GM18498 (cell line): ENCODE measurements at regions not wholly inside any gene's neighbourhood (a gene's known extent, or its start where the extent isn't known, plus 50 kb on each side); places are given as distances from the start of the nearest gene placed in this dataset.

Experiments used
- ATAC-seq: cut with Tn5 transposase; IDR thresholded peaks from one replicate; pipeline ENCODE4 v1.9.1; 2021; ENCODE audit warnings: mild to moderate bottlenecking, moderate library complexity; ENCODE audit not compliant: unreplicated experiment

- ATAC-seq = no peak
Observed at GRCh38 chr3:103926936-103927335, 1439.8 kb upstream of the ALCAM start.

- ATAC-seq = no peak
Observed at GRCh38 chr3:103927896-103928295, 1438.8 kb upstream of the ALCAM start.

- no peak for ATAC-seq
Observed at GRCh38 chr3:103937094-103937493, 1429.6 kb upstream of the ALCAM start.

- ATAC-seq = no peak
Observed at GRCh38 chr3:103947062-103947461, 1419.6 kb upstream of the ALCAM start.

GRCh38 chr3:103949693-103950092 lies 1417.0 kb upstream of the ALCAM start:
- no peak for ATAC-seq

- ATAC-seq = no peak
Observed at GRCh38 chr3:103950676-103951075, 1416.0 kb upstream of the ALCAM start.

GRCh38 chr3:103953796-103954195 lies 1412.9 kb upstream of the ALCAM start:
- no peak for ATAC-seq

GRCh38 chr3:103960819-103961218 lies 1405.9 kb upstream of the ALCAM start:
- no peak for ATAC-seq

GRCh38 chr3:103963599-103963998 lies 1403.1 kb upstream of the ALCAM start:
- no peak for ATAC-seq

- no peak for ATAC-seq
Observed at GRCh38 chr3:103965764-103966163, 1400.9 kb upstream of the ALCAM start.

GRCh38 chr3:103966749-103967148 lies 1400.0 kb upstream of the ALCAM start:
- ATAC-seq = no peak

- ATAC-seq = peak; percentile 46
Observed at GRCh38 chr3:103968131-103968530, 1398.6 kb upstream of the ALCAM start.

GRCh38 chr3:103968751-103969150 lies 1398.0 kb upstream of the ALCAM start:
- ATAC-seq = peak; percentile 91

- ATAC-seq = peak; percentile 82
Observed at GRCh38 chr3:103976931-103977339, 1389.8 kb upstream of the ALCAM start.

- no peak for ATAC-seq
Observed at GRCh38 chr3:103977417-103977816, 1389.3 kb upstream of the ALCAM start.

- no peak for ATAC-seq
Observed at GRCh38 chr3:103991461-103992115, 1375.1 kb upstream of the ALCAM start.

GRCh38 chr3:103992469-103992868 lies 1374.2 kb upstream of the ALCAM start:
- no peak for ATAC-seq

GRCh38 chr3:104004956-104005355 lies 1361.8 kb upstream of the ALCAM start:
- no peak for ATAC-seq

- no peak for ATAC-seq
Observed at GRCh38 chr3:104005815-104006214, 1360.9 kb upstream of the ALCAM start.

GRCh38 chr3:104018541-104018940 lies 1348.2 kb upstream of the ALCAM start:
- ATAC-seq = no peak

- no peak for ATAC-seq
Observed at GRCh38 chr3:104031598-104031997, 1335.1 kb upstream of the ALCAM start.

GRCh38 chr3:104032283-104032682 lies 1334.4 kb upstream of the ALCAM start:
- ATAC-seq = no peak

GRCh38 chr3:104040896-104041295 lies 1325.8 kb upstream of the ALCAM start:
- no peak for ATAC-seq
